ENCODE measurements at regions not wholly inside any gene's neighbourhood (a gene's known extent, or its start where the extent isn't known, plus 50 kb on each side); places are given as distances from the start of the nearest gene placed in this dataset.

GRCh38 chr18:22109535-22109934 lies 59.9 kb upstream of the GATA6 start:
- H3K36me3 ChIP-seq (ENCODE audit: control insufficient read depth in 2 of 2, extremely low read depth in 1 of 2, insufficient read depth in 2 of 2, low read length in 2 of 2) = no peaks in the 10 kb centered on the region
- TF ChIP-seq CTCF (optimal IDR thresholded peaks at IDR 0.05 in 1 of 3, IDR thresholded peaks at IDR 0.05 in 1 of 3, conservative IDR thresholded peaks at IDR 0.05 in 1 of 3; ENCODE audit: extremely low read depth in 1 of 3, insufficient read depth in 2 of 3, low read length in 3 of 3) (no peak), EZH2 (IDR thresholded peaks at IDR 0.05; ENCODE audit: low read length) (no peak)
- H3K4me2 ChIP-seq (ENCODE audit: control insufficient read depth, extremely low read depth, insufficient read depth, low read depth, low read length) = no peak overlapping the region
- no peaks in the 10 kb centered on the region for H3K27me3 ChIP-seq (ENCODE audit: control insufficient read depth, extremely low read depth, insufficient read depth, low read length)
- H3K4me3 ChIP-seq (ENCODE audit: control insufficient read depth in 2 of 3, extremely low read depth in 1 of 3, insufficient read depth in 2 of 3, low read depth in 1 of 3, low read length in 3 of 3) = no peak overlapping the region
- H3K9me1 ChIP-seq (ENCODE audit: control insufficient read depth, extremely low read depth, insufficient read depth, low read length) = no peaks in the 10 kb centered on the region
- no peak for FAIRE-seq
- no peaks in the 10 kb centered on the region for H4K20me1 ChIP-seq (ENCODE audit: control insufficient read depth, extremely low read depth, insufficient read depth, low read length)
- no peaks in the 10 kb centered on the region for H3K79me2 ChIP-seq (ENCODE audit: control insufficient read depth, insufficient read depth, low read length)
- H3K9me3 ChIP-seq (ENCODE audit: control insufficient read depth, low read depth, low read length) = no peaks in the 10 kb centered on the region
- no peaks in the 10 kb centered on the region for H3K4me1 ChIP-seq (ENCODE audit: control insufficient read depth, extremely low read depth, insufficient read depth, low read length)
- no peak overlapping the region for H3K9ac ChIP-seq (ENCODE audit: control insufficient read depth, extremely low read depth, insufficient read depth, low read length)
- dilution Hi-C loops (cut with MboI; ENCODE audit: extremely low pct_ligation_motif_present, low sequenced_read_pairs) = no loop called here
- H3K27ac ChIP-seq (ENCODE audit: control insufficient read depth, insufficient read depth, low read length) = no peak overlapping the region
- DNase-seq (ENCODE audit: low read depth, low spot score) = no peak
- no peak overlapping the region for H2AFZ ChIP-seq (ENCODE audit: control insufficient read depth, low read length)

GRCh38 chr18:22110461-22110924 lies 58.9 kb upstream of the GATA6 start:
- H4K20me1 ChIP-seq (ENCODE audit: control insufficient read depth, extremely low read depth, insufficient read depth, low read length) = no peaks in the 10 kb centered on the region
- H3K4me3 ChIP-seq (ENCODE audit: control insufficient read depth in 2 of 3, extremely low read depth in 1 of 3, insufficient read depth in 2 of 3, low read depth in 1 of 3, low read length in 3 of 3) = no peak overlapping the region
- H3K27ac ChIP-seq (ENCODE audit: control insufficient read depth, insufficient read depth, low read length) = no peak overlapping the region
- no peaks in the 10 kb centered on the region for H3K4me1 ChIP-seq (ENCODE audit: control insufficient read depth, extremely low read depth, insufficient read depth, low read length)
- no peak overlapping the region for H3K4me2 ChIP-seq (ENCODE audit: control insufficient read depth, extremely low read depth, insufficient read depth, low read depth, low read length)
- H3K27me3 ChIP-seq (ENCODE audit: control insufficient read depth, extremely low read depth, insufficient read depth, low read length) = no peaks in the 10 kb centered on the region
- no peaks in the 10 kb centered on the region for H3K9me1 ChIP-seq (ENCODE audit: control insufficient read depth, extremely low read depth, insufficient read depth, low read length)
- dilution Hi-C loops (cut with MboI; ENCODE audit: extremely low pct_ligation_motif_present, low sequenced_read_pairs) = no loop called here
- no peaks in the 10 kb centered on the region for H3K9me3 ChIP-seq (ENCODE audit: control insufficient read depth, low read depth, low read length)
- TF ChIP-seq CTCF (optimal IDR thresholded peaks at IDR 0.05 in 1 of 3, IDR thresholded peaks at IDR 0.05 in 1 of 3, conservative IDR thresholded peaks at IDR 0.05 in 1 of 3; ENCODE audit: extremely low read depth in 1 of 3, insufficient read depth in 2 of 3, low read length in 3 of 3) (no peak), EZH2 (IDR thresholded peaks at IDR 0.05; ENCODE audit: low read length) (no peak)
- no peaks in the 10 kb centered on the region for H3K79me2 ChIP-seq (ENCODE audit: control insufficient read depth, insufficient read depth, low read length)
- FAIRE-seq = no peak
- H3K9ac ChIP-seq (ENCODE audit: control insufficient read depth, extremely low read depth, insufficient read depth, low read length) = no peak overlapping the region
- no peak overlapping the region for H2AFZ ChIP-seq (ENCODE audit: control insufficient read depth, low read length)
- H3K36me3 ChIP-seq (ENCODE audit: control insufficient read depth in 2 of 2, extremely low read depth in 1 of 2, insufficient read depth in 2 of 2, low read length in 2 of 2) = no peaks in the 10 kb centered on the region
- no peak for DNase-seq (ENCODE audit: low read depth, low spot score)

Measured in keratinocyte (primary cell).